HG03060 (cell line): ENCODE measurements at regions not wholly inside any gene's neighbourhood (a gene's known extent, or its start where the extent isn't known, plus 50 kb on each side); places are given as distances from the start of the nearest gene placed in this dataset.
"Not testable (repeated sequence)": the region's sequence is repeated elsewhere in the genome, so short reads cannot be mapped to it uniquely, and the experiment has no call there.

Source experiments
- ATAC-seq: cut with Tn5 transposase; IDR thresholded peaks from one replicate; pipeline ENCODE4 v1.9.1; 2021; ENCODE audit warnings: low read depth, moderate number of reproducible peaks; ENCODE audit not compliant: unreplicated experiment

- no peak for ATAC-seq
Observed at GRCh38 chr7:142540371-142540770, 208.9 kb upstream of the PRSS1 start.

- ATAC-seq = no peak
Observed at GRCh38 chr7:142539901-142540300, 209.4 kb upstream of the PRSS1 start.

- no peak for ATAC-seq
Observed at GRCh38 chr7:142537760-142538159, 211.5 kb upstream of the PRSS1 start.

- peak; percentile 84 for ATAC-seq
Observed at GRCh38 chr7:142535123-142535779, 214.0 kb upstream of the PRSS1 start.

- ATAC-seq = no peak
Observed at GRCh38 chr7:142534726-142535122, 214.5 kb upstream of the PRSS1 start.

GRCh38 chr7:142533920-142534319 lies 215.4 kb upstream of the PRSS1 start:
- no peak for ATAC-seq

- ATAC-seq = no peak
Observed at GRCh38 chr7:142529591-142529990, 219.7 kb upstream of the PRSS1 start.

GRCh38 chr7:142528608-142529408 lies 220.5 kb upstream of the PRSS1 start:
- no peak for ATAC-seq

- ATAC-seq = no peak
Observed at GRCh38 chr7:142523821-142524460, 225.3 kb upstream of the PRSS1 start.

- no peak for ATAC-seq
Observed at GRCh38 chr7:142522735-142523134, 226.5 kb upstream of the PRSS1 start.

GRCh38 chr7:142520885-142521284 lies 228.4 kb upstream of the PRSS1 start:
- not testable (repeated sequence) for ATAC-seq

GRCh38 chr7:142520455-142520854 lies 228.8 kb upstream of the PRSS1 start:
- not testable (repeated sequence) for ATAC-seq

- no peak for ATAC-seq
Observed at GRCh38 chr7:142519079-142520078, 229.9 kb upstream of the PRSS1 start.

- ATAC-seq = peak; percentile 89
Observed at GRCh38 chr7:142516038-142516501, 233.2 kb upstream of the PRSS1 start.

- not testable (repeated sequence) for ATAC-seq
Observed at GRCh38 chr7:142514716-142515115, 234.6 kb upstream of the PRSS1 start.

- ATAC-seq = no peak
Observed at GRCh38 chr7:142513178-142513955, 235.9 kb upstream of the PRSS1 start.

GRCh38 chr7:142511801-142512200 lies 237.5 kb upstream of the PRSS1 start:
- no peak for ATAC-seq

GRCh38 chr7:142511374-142511773 lies 237.9 kb upstream of the PRSS1 start:
- ATAC-seq = no peak

GRCh38 chr7:142509235-142509634 lies 240.0 kb upstream of the PRSS1 start:
- ATAC-seq = not testable (repeated sequence)
